ENCODE measurements at regions not wholly inside any gene's neighbourhood (a gene's known extent, or its start where the extent isn't known, plus 50 kb on each side); places are given as distances from the start of the nearest gene placed in this dataset.

GRCh38 chr2:136399667-136400289 is 281.8 kb upstream of the CXCR4 start:
- DNase-seq, result no peak

GRCh38 chr2:136395582-136395981 is 277.6 kb upstream of the CXCR4 start:
- DNase-seq, result no peak

GRCh38 chr2:136394136-136395060 is 276.4 kb upstream of the CXCR4 start:
- no peak for DNase-seq

- no peak for DNase-seq
These were observed 275.6 kb upstream of the CXCR4 start for GRCh38 chr2:136393514-136393913.

GRCh38 chr2:136392897-136393505 is 275.1 kb upstream of the CXCR4 start:
- DNase-seq, result no peak

GRCh38 chr2:136389809-136390208 is 271.9 kb upstream of the CXCR4 start:
- DNase-seq, result no peak

- no peak for DNase-seq
These were observed 268.1 kb upstream of the CXCR4 start for GRCh38 chr2:136386046-136386445.

GRCh38 chr2:136384531-136385303 is 266.8 kb upstream of the CXCR4 start:
- DNase-seq, result peak; percentile 23

GRCh38 chr2:136383167-136383566 is 265.2 kb upstream of the CXCR4 start:
- DNase-seq, result no peak

GRCh38 chr2:136381722-136382633 is 264.0 kb upstream of the CXCR4 start:
- peak; percentile 47 for DNase-seq

GRCh38 chr2:136381245-136381644 is 263.3 kb upstream of the CXCR4 start:
- no peak for DNase-seq

GRCh38 chr2:136378712-136379595 is 261.0 kb upstream of the CXCR4 start:
- peak; percentile 72 for DNase-seq

- DNase-seq, result no peak
These were observed 259.8 kb upstream of the CXCR4 start for GRCh38 chr2:136377423-136378382.

- DNase-seq, result no peak
These were observed 258.9 kb upstream of the CXCR4 start for GRCh38 chr2:136376798-136377211.

GRCh38 chr2:136376211-136376610 is 258.3 kb upstream of the CXCR4 start:
- DNase-seq, result no peak

GRCh38 chr2:136375017-136375901 is 257.3 kb upstream of the CXCR4 start:
- DNase-seq, result no peak

- no peak for DNase-seq
These were observed 255.9 kb upstream of the CXCR4 start for GRCh38 chr2:136373841-136374240.

GRCh38 chr2:136373029-136373428 is 255.1 kb upstream of the CXCR4 start:
- DNase-seq, result no peak

GRCh38 chr2:136363900-136364299 is 246.0 kb upstream of the CXCR4 start:
- no peak for DNase-seq
